Ovary (tissue), 7 donors: ENCODE measurements at regions not wholly inside any gene's neighbourhood (a gene's known extent, or its start where the extent isn't known, plus 50 kb on each side); places are given as distances from the start of the nearest gene placed in this dataset.

Source experiments
- DNase-seq, 5 donors: peaks; one replicate each; pipeline ENCODE4 v3.0.0-alpha.2; 2019 to 2020
- H3K27ac ChIP-seq, 2 donors: fragments of 200-600 bp; one replicate each; pipeline versions ENCODE4 v1.5.1 to v1.8.0; 2019 to 2022
- H3K27me3 ChIP-seq: fragments of 200-600 bp; one replicate; pipeline ENCODE4 v1.8.0; 2022
- H3K36me3 ChIP-seq: fragments of 200-600 bp; sonication (generic); one replicate; pipeline ENCODE4 v1.5.1; 2019
- H3K4me1 ChIP-seq: one replicate; pipeline ENCODE4 v1.8.1; 2013; ENCODE audit warnings: mild to moderate bottlenecking, moderate library complexity; ENCODE audit not compliant: insufficient read depth
- H3K4me3 ChIP-seq: fragments of 200-600 bp; sonication (generic); one replicate; pipeline ENCODE4 v1.5.1; 2017
- H3K9me3 ChIP-seq, 2 donors: fragments of 200-600 bp in 1 of 2; sonication (generic) in 1 of 2; one replicate each; pipeline versions ENCODE4 v1.5.1 to v1.8.1; 2013 to 2019; ENCODE audit warnings: mild to moderate bottlenecking in 1 of 2, moderate library complexity in 1 of 2
- CTCF ChIP-seq, 3 donors: fragments of 450-650 bp in 2 of 3; fragments of 200-600 bp in 1 of 3; IDR thresholded peaks; one replicate each; pipeline versions ENCODE4 v1.5.1 to v1.8.0; 2016 to 2022; ENCODE audit warnings: antibody characterized with exemption in 3 of 3, mild to moderate bottlenecking in 1 of 3
- EP300 ChIP-seq: sonication (generic); formaldehyde crosslinking; IDR thresholded peaks from one replicate; pipeline ENCODE4 v1.6.1; 2017; ENCODE audit warnings: antibody characterized with exemption
- POLR2A ChIP-seq: fragments of 450-650 bp; IDR thresholded peaks from one replicate; pipeline ENCODE4 v1.6.1; 2017; ENCODE audit warnings: antibody characterized with exemption, mild to moderate bottlenecking, moderate library complexity
- WGBS, 3 donors: extraction: QIAGEN DNeasy Blood & Tissue Kit in 1 of 3; methylation state at CpG; one replicate each; pipeline versions ENCODE4 v1.1.5 to v1.1.7; 2013 to 2017; 5-methylcytosine and 5-hydroxymethylcytosine counted together
- intact Hi-C, 4 donors: fragments of 100-400 bp; cut with DNase I; formaldehyde crosslinking; loops; one replicate each; pipeline versions ENCODE4 v1.11.0 to v1.15.1; 2022 to 2023
- donor health status: DM: no; HTN: no; CAD: no; lungs with moderate emphysema.
- donor health status: DM: no; HTN: no; CAD: no.
- donor health status: Bipolar disorder and iron deficiency.
- donor health status: DM: no; HTN: no; CAD: no.
- donor health status: DM: yes; HTN: yes; CAD: no.

- no peak for DNase-seq
- TF ChIP-seq EP300 (no peak), POLR2A (no peak), CTCF (IDR thresholded peaks at IDR 0.05) (no peak)
- H3K27me3 ChIP-seq: no peaks in the 10 kb centered on the region
- intact Hi-C loops: no loop called here
- H3K36me3 ChIP-seq: no peaks in the 10 kb centered on the region
- H3K4me3 ChIP-seq: no peak overlapping the region
- no peaks in the 10 kb centered on the region for H3K4me1 ChIP-seq
- WGBS, 3 donors: 79 to 88% (median 86%) methylated on average over 4 of the region's 4 CpGs
- no peak overlapping the region for H3K27ac ChIP-seq
- no peaks in the 10 kb centered on the region for H3K9me3 ChIP-seq
These were observed 101.2 kb downstream of the SMPDL3A start for GRCh38 chr6:122890250-122890649.

GRCh38 chr6:122894791-122895190, 101.2 kb upstream of the CLVS2 start:
- Histone ChIP-seq H3K36me3 (no peaks in the 10 kb centered on the region), H3K27ac (no peak overlapping the region), H3K27me3 (no peaks in the 10 kb centered on the region), H3K4me3 (no peak overlapping the region), H3K9me3 (no peaks in the 10 kb centered on the region), H3K4me1 (no peaks in the 10 kb centered on the region)
- TF ChIP-seq CTCF (IDR thresholded peaks at IDR 0.05): no peak
- no peak for TF ChIP-seq POLR2A
- no peak for TF ChIP-seq EP300
- intact Hi-C loops: no loop called here
- no peak for DNase-seq

- H3K4me1 ChIP-seq: no peaks in the 10 kb centered on the region
- DNase-seq: no peak
- WGBS, 3 donors: 52 to 63% (median 55%) methylated on average over 2 of the region's 2 CpGs
- no peak for TF ChIP-seq POLR2A
- TF ChIP-seq CTCF (IDR thresholded peaks at IDR 0.05): no peak
- TF ChIP-seq EP300: no peak
- H3K9me3 ChIP-seq: no peaks in the 10 kb centered on the region
- H3K36me3 ChIP-seq: no peaks in the 10 kb centered on the region
- no peak overlapping the region for H3K4me3 ChIP-seq
- intact Hi-C loops: no loop called here
- no peak overlapping the region for H3K27ac ChIP-seq
- H3K27me3 ChIP-seq: no peaks in the 10 kb centered on the region
These were observed 93.7 kb upstream of the CLVS2 start for GRCh38 chr6:122902326-122902725.

GRCh38 chr6:122903266-122903915, 92.6 kb upstream of the CLVS2 start:
- Histone ChIP-seq H3K27ac (no peak overlapping the region), H3K27me3 (no peaks in the 10 kb centered on the region), H3K36me3 (no peaks in the 10 kb centered on the region), H3K4me3 (no peak overlapping the region), H3K9me3 (no peaks in the 10 kb centered on the region), H3K4me1 (no peaks in the 10 kb centered on the region)
- 74 to 82% (median 77%) methylated on average over 2 of the region's 2 CpGs for whole genome bisulfite sequencing, 3 donors
- intact Hi-C loops: no loop called here
- no peak for DNase-seq
- TF ChIP-seq POLR2A (no peak), EP300 (no peak), CTCF (IDR thresholded peaks at IDR 0.05) (no peak)

- Histone ChIP-seq H3K9me3 (no peaks in the 10 kb centered on the region), H3K4me3 (no peak overlapping the region), H3K27ac (no peak overlapping the region), H3K4me1 (no peaks in the 10 kb centered on the region), H3K27me3 (no peaks in the 10 kb centered on the region), H3K36me3 (no peaks in the 10 kb centered on the region)
- intact Hi-C loops: no loop called here
- TF ChIP-seq POLR2A (no peak), CTCF (IDR thresholded peaks at IDR 0.05) (no peak), EP300 (no peak)
- 62 to 78% (median 73%) methylated on average over 5 of the region's 5 CpGs for WGBS, 3 donors
- no peak for DNase-seq
These were observed 91.9 kb upstream of the CLVS2 start for GRCh38 chr6:122904166-122904565.
